Bronchial epithelial cell (primary cell): ENCODE measurements at regions not wholly inside any gene's neighbourhood (a gene's known extent, or its start where the extent isn't known, plus 50 kb on each side); places are given as distances from the start of the nearest gene placed in this dataset.

Experiments used
- DNase-seq: peaks from one replicate; pipeline ENCODE4 v3.0.0-alpha.2; 2010; ENCODE audit warnings: low read depth
- FAIRE-seq: peaks from 2 replicates; lab custom pipeline; 2011; peaks lifted over from hg19 to GRCh38; lab: Jason Lieb, UNC
- H3K27me3 ChIP-seq: 2 replicates; pipeline ENCODE4 v1.5.1; 2011; ENCODE audit warnings: low read length; ENCODE audit not compliant: control insufficient read depth, insufficient read depth
- H3K36me3 ChIP-seq: 2 replicates; pipeline ENCODE4 v1.5.1; 2011; ENCODE audit warnings: low read length; ENCODE audit not compliant: control insufficient read depth, insufficient read depth
- H3K4me3 ChIP-seq: 2 replicates; pipeline ENCODE4 v1.5.1; 2011; ENCODE audit warnings: mild to moderate bottlenecking, low read depth, low read length, control low read depth
- CTCF ChIP-seq: IDR thresholded peaks from 2 replicates; pipeline ENCODE4 v1.5.1; 2011; ENCODE audit warnings: mild to moderate bottlenecking, moderate library complexity, low read length, control low read depth, inconsistent platforms; ENCODE audit not compliant: insufficient read depth, severe bottlenecking

- no peak for TF ChIP-seq CTCF
- H3K36me3 ChIP-seq = no peaks in the 10 kb centered on the region
These were observed 349.7 kb upstream of the ST6GAL2 start for GRCh38 chr2:107235491-107236254.

GRCh38 chr2:107242811-107243210 is 356.8 kb upstream of the ST6GAL2 start:
- no peaks in the 10 kb centered on the region for H3K36me3 ChIP-seq
- no peak for FAIRE-seq
- H3K4me3 ChIP-seq = no peak overlapping the region
- no peaks in the 10 kb centered on the region for H3K27me3 ChIP-seq
- no peak for DNase-seq
- TF ChIP-seq CTCF = no peak

More at GRCh38 chr2:107235491-107236254, 349.7 kb upstream of the ST6GAL2 start:
- no peak for FAIRE-seq
- Histone ChIP-seq H3K27me3 (no peaks in the 10 kb centered on the region), H3K4me3 (no peak overlapping the region)
- DNase-seq = no peak

GRCh38 chr2:107248932-107249331 is 363.0 kb upstream of the ST6GAL2 start:
- no peak for DNase-seq
- no peak for TF ChIP-seq CTCF
- no peak for FAIRE-seq

GRCh38 chr2:107255744-107256143 is 369.8 kb upstream of the ST6GAL2 start:
- no peaks in the 10 kb centered on the region for H3K27me3 ChIP-seq
- FAIRE-seq (no peak), DNase-seq (no peak)
- no peak for TF ChIP-seq CTCF
- no peak overlapping the region for H3K4me3 ChIP-seq
- no peaks in the 10 kb centered on the region for H3K36me3 ChIP-seq

More at GRCh38 chr2:107248932-107249331, 363.0 kb upstream of the ST6GAL2 start:
- Histone ChIP-seq H3K36me3 (no peaks in the 10 kb centered on the region), H3K4me3 (no peak overlapping the region), H3K27me3 (no peaks in the 10 kb centered on the region)

GRCh38 chr2:107258531-107259407 is 372.8 kb upstream of the ST6GAL2 start:
- TF ChIP-seq CTCF = no peak
- DNase-seq (no peak), FAIRE-seq (no peak)
- no peaks in the 10 kb centered on the region for H3K36me3 ChIP-seq
- no peaks in the 10 kb centered on the region for H3K27me3 ChIP-seq
- no peak overlapping the region for H3K4me3 ChIP-seq
